Activated CD8-positive, alpha-beta memory T cell treated with anti-CD3 and anti-CD28 coated beads for 1 hour (primary cell): ENCODE measurements at regions not wholly inside any gene's neighbourhood (a gene's known extent, or its start where the extent isn't known, plus 50 kb on each side); places are given as distances from the start of the nearest gene placed in this dataset.

ENCODE experiments used
- DNase-seq, 2 donors: peaks; one replicate each; pipeline ENCODE4 v3.0.0-alpha.2; 2020; ENCODE audit warnings: low read depth in 1 of 2; ENCODE audit errors: extremely low read depth in 1 of 2

- DNase-seq = no peak
Observed at GRCh38 chr15:69902414-69903062, 195.2 kb downstream of the TLE3 start.

- no peak for DNase-seq
Observed at GRCh38 chr15:69903470-69904469, 193.9 kb downstream of the TLE3 start.

DNA sequence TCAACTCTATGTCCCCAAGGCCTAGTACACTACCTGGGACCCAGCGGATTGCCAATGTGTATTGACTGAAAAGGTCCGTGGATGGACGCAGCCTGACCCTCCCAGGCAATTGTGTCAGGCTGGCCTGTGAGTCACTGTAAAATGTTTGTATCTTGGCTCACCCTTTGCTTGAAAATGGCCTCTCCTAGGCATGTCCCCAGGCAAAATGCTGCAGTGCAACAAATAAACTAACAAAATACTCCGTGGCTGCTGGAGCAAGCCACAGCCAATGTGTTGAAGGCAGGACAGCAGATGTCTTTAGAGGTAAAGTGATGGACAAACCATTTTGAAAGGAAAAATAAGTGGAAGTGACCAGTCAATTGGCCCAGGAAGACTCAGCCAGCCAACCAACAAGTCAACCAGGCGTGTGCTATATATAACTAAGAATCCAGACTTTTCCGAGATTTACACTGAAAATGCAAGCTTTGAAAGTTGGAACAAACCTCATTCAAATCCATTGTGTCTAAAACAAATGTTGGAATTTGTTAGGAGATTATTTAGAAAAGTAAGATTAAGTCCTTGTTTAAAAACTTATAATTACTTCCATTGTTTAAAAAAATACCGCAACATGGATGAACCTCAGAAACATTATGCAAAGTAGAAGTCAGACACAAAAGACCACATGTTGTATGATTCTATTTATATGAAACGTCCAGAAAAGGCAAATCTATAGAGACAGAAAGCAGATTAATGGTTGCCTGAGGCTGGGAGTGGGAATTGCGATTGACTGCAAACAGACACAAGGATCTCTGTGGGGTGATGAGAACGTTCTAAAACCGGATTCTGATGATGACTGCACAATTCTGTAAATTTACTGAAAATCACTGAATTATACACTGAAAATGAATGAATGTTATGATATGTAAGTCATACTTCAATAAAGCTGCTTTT is 191.2 kb downstream of the TLE3 start:
- no peak for DNase-seq

DNA sequence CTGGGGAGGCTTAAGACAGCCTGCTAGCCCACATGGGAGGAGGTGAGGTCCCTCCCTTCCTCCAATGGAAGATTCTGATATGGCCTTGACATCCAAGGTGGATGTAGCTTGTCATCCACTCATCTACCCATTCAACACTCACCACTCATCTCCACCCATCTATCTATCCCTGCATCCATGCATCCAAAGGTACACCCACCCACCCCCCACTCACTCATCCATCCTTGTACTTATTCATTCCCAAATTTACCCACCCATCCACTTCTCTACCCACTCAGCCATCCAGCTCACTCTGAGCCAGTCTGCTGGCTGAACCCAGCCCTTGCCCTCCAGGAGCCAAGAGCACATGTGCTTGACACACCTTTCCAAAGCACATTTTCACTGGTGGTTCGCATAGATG is 189.7 kb downstream of the TLE3 start:
- no peak for DNase-seq

DNA sequence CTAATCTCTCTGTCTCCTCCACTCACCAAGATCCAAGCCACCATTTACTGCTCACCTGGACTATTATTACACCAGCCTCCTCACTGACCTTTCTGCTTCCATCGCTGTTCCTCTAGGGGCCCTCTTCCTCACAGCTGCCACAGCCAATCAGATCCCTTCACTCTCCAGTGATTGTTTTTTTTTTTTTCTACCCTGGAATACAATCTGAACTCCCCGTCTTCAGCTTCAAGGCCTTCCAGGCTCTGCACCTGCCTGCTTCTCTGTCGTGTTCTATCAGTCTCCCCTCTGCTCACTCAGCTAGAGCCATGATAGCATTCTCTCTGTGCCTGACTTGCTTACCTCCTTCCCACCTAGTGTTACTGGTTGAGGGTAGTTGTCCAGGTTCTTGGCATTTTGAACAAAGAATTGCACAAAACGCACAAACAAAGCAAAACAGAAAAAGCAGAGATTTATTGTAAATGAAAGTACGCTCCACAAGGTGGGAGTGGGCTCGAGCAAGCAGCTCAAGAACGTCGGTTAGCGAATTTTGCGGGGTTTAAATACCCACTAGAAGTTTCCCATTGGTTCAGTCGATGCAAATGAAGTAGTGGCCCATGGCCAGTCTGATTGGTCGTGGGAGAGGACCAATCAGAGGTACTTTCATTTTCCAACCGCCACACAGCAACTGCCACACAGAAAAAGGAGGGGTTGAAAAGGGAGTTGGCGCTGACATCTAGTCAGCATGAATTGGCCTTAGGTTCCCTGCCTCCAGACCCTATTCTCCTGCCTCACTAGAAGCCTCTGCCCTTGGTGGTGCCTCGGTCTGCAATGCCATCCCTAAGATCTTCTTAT is 188.9 kb downstream of the TLE3 start:
- DNase-seq = no peak

- DNase-seq = no peak
Observed at GRCh38 chr15:69909719-69910444, 187.8 kb downstream of the TLE3 start.

DNA sequence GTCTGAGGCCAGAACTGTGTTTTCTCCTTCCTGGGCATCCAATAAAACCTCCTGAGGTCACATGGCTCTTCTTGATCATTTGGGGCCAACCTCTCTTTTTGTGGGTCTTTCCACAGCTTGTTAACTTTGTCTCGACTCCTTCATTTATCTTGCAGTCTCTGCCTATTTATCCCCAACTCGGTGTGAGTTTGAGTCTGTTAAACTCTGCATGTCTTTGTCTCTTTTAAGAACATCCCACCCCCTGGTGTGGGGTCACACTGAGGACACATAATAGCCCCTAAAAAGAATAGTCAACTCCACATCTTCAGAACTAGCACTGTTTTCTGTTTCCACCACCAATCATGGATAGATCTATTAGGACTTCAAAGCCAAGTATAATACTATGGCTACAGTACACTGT is 187.2 kb downstream of the TLE3 start:
- no peak for DNase-seq

DNA sequence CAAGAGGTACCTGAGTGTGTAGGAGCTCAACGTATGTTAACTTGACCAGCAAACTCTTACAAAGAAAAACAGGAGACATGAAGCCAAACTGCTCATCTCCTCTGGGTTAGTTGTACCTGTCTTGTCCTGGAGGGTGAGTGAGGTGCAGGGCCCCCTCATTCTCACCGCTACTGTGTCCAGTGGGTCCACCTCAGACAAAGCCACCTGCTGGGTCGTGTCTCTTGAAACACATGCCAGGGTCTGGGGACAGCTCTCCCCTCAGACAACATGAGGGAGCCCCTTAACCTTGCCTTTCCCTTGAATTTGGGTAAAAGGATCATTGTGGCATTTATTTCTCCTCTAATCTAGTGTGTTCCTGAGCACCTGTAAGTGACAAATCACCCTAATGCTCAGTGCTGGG is 185.6 kb downstream of the TLE3 start:
- DNase-seq = no peak

DNA sequence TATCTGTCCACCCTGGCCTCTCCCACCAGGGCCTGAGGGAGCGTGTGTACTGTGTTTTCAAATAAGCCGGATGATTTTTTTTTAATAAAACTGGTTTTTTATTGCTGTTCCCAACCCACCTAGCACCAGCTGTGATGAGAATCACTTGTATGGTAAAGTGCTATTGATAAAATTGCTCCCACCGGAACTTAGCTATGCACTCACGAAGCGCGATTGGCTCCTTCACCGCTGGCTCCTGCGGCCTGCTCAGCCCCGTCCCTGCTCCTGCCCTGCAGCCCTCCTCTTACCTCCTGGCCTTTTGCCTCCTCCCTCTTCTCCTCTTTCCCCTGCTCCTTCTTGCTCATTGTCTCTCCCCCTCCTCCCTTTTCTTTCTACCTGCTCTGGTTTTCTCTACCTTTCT is 183.7 kb downstream of the TLE3 start:
- no peak for DNase-seq

DNA sequence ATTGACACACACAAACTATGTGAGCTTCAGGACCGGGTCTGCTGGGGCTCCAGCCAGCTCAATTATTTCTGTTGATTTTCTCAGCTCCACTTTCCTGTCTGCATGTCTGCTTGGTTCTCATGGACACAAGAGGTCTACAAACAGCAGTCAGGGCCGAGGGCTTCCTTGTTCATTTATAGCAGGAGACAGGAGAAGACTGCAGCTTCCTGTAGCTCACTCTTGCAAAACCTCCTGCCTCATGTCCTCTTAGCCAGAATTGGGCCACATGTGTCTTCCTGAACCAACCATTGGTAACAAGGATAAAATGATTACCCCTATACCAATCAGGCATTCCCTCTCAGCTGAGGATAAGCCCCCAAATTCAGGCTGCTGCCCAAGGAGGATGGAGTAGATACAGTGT is 182.8 kb downstream of the TLE3 start:
- no peak for DNase-seq

DNA sequence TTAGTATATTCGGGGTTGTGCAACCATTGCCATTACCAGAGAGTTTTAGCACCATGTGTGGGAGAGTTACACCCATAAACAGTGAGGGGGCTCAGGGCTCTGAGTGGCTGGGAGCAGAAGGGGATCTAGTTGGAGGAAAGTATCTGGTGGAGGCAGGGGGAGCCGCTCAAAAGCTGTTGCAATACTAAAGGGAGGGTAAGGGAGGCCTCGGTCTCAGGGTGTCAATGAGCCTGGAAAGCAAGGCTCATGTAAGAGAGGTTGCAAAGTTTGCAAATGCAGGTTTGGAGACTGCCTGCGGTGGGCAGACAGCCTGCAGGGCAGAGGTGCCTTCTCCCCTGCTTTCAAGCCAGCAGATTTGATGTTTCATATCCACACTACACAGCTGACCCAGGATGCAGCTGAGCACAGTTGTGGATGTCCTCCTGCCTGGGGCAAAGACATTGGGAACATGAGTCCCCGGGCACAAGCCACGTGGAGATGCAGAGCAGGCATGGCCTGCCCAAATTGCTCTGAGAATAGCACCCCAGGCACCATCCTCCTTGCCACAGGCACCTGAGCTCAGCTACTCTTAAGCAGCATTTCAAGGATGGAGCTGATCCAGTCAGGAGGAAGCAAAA is 181.4 kb downstream of the TLE3 start:
- no peak for DNase-seq

DNA sequence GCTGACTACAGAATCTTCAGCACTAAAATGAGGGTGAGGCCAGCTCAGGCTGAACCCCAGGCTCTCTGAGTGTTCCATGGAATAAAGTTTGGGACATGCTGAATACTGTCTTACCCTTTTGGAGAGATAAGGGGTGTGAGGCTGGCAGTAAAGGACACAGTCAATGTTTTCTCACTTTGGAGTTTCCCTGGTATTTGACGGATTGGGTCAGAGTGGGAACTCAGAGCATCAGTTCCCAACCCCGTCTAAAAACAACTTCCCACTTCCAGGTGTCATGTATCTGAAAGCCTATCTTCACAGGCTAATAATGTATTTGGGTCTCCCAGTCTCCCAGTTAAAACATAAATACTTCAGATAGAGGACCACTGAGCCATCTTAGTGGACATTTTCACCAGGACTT is 180.7 kb downstream of the TLE3 start:
- DNase-seq = no peak

DNA sequence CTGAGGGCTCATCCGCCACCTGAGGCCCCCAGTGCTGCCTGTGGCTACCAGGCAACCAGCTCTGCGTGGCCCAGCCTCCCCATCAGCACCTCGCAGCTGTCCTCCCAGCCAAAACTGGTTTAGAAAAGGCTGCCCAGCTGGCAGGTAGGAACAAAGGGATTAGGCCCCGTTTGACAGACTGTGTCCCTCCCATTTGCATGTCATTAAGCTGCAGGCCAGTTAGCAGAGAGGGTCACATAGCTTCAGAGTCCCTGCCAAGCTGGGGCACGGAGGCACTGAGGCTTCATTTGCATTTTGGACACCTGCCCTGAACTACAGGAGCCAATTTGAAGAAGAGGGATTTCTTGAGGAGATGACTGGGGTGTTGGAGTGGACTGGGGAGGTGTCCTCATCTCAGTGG is 177.9 kb downstream of the TLE3 start:
- DNase-seq = no peak

GRCh38 chr15:69920221-69920620 is 177.5 kb downstream of the TLE3 start:
- no peak for DNase-seq

- DNase-seq = no peak
Observed at GRCh38 chr15:69921626-69922619, 175.8 kb downstream of the TLE3 start.

- no peak for DNase-seq
Observed at GRCh38 chr15:69924531-69924930, 173.2 kb downstream of the TLE3 start.

- no peak for DNase-seq
Observed at GRCh38 chr15:69926006-69926405, 171.7 kb downstream of the TLE3 start.

- no peak for DNase-seq
Observed at GRCh38 chr15:69926721-69927120, 171.0 kb downstream of the TLE3 start.
